Activated CD4-positive, alpha-beta memory T cell treated with anti-CD3 and anti-CD28 coated beads for 36 hours (primary cell): ENCODE measurements at regions not wholly inside any gene's neighbourhood (a gene's known extent, or its start where the extent isn't known, plus 50 kb on each side); places are given as distances from the start of the nearest gene placed in this dataset.

ENCODE experiments used
- CTCF ChIA-PET: fragments of 350-600 bp; sonication (Branson Sonifier 250); formaldehyde crosslinking; loops from one replicate; lab custom pipeline; 2021; ENCODE audit warnings: antibody characterized with exemption, inconsistent platforms; lab: Charles Lee
- POLR2A ChIA-PET: fragments of 350-600 bp; sonication (Branson Sonifier 250); formaldehyde crosslinking; loops from one replicate; lab custom pipeline; 2021; ENCODE audit warnings: antibody characterized with exemption; lab: Charles Lee
- DNase-seq: peaks from one replicate; pipeline ENCODE4 v3.0.0-alpha.2; 2020
- H3K27ac Mint-ChIP-seq: one replicate; pipeline ENCODE4 v1.8.0; 2021; ENCODE audit warnings: mixed read lengths
- H3K27me3 Mint-ChIP-seq: one replicate; pipeline ENCODE4 v1.8.0; 2021; ENCODE audit warnings: mixed read lengths
- H3K36me3 Mint-ChIP-seq: one replicate; pipeline ENCODE4 v1.8.0; 2021; ENCODE audit warnings: mixed read lengths
- H3K4me1 Mint-ChIP-seq: one replicate; pipeline ENCODE4 v1.8.0; 2021; ENCODE audit warnings: low read depth, mixed read lengths
- H3K4me3 Mint-ChIP-seq: one replicate; pipeline ENCODE4 v1.8.0; 2021; ENCODE audit warnings: mild to moderate bottlenecking, mixed read lengths
- H3K9me3 Mint-ChIP-seq: one replicate; pipeline ENCODE4 v1.8.0; 2021; ENCODE audit warnings: mixed read lengths
- intact Hi-C: fragments of 100-400 bp; cut with micrococcal nuclease; formaldehyde crosslinking; loops from one replicate; pipeline ENCODE4 v1.15.1; 2023

DNA sequence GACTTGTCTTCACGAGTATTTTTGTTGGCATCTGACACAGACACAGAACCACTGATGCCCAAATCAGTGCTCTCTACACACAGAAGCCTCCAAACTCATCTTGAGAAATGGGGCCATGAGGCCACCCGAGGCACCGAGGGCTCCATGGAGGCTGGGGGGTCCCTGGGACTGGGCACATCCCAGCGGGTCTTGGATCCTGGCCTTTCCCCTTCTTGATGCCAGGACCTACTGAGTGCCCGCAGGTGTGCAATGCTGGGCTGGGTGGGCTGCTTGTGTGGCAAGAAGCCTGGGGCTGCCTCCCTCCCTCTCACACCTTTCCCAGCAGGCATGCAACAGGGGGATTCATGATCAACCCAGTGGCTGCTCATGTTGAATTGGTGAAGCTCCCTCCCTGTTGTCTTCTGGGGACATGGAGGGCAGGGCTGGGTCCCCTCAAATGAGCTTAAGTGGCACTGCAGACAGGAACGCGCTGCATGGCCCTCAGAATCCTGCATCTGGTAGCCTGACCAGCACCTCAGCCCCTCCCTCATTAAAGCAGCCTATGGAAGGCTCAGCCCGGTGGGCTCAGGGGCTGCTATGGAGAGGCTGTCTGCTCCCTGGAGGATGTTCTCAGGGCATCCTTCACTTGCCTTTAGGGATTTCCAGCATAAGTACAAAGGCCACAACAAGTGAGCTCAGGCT is 63.7 kb upstream of the SIMC1 start:
- intact Hi-C loops = no loop called here
- peaks cover 11% of the 10 kb centered on the region for H3K27me3 Mint-ChIP-seq
- H3K4me1 Mint-ChIP-seq = no peaks in the 10 kb centered on the region
- H3K27ac Mint-ChIP-seq = no peak overlapping the region
- CTCF ChIA-PET = no interaction called here
- POLR2A ChIA-PET = no interaction called here
- no peaks in the 10 kb centered on the region for H3K9me3 Mint-ChIP-seq
- no peaks in the 10 kb centered on the region for H3K36me3 Mint-ChIP-seq
- H3K4me3 Mint-ChIP-seq = no peak overlapping the region
- no peak for DNase-seq

DNA sequence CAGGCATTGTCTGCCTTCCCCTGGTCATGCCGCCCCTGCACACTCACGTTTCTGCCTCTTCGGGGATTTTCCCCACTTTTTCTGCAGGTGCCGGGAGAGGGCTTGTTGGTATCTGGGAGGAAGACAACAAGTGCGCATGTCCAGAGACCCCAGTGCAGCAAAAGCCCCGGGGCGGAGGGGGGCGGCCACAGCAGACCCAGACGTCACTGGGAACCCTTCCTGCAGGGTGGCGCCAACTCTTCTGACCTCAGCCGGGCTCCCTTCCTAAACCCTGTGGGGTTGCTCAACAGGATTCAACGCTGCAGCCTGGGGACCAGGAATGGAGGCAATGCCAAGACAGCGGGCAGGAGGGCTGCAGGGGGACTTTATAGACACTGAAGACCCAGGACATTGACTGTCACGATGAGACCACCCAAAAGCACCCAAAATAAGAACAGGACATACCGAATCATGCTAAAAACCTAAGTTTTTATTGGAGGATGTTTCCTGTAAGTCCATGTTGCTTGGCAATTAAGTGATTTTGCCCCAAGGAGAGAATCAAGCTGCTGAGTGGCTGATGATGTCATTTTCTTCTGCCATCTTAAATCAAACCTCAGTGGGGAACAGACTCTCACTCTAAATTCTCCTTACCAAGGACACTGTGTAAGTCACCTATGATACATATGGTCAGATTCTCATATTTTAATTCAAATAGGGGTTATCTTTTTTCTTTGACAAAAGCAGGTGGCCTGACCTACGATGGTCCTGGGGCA is 62.9 kb upstream of the SIMC1 start:
- DNase-seq = no peak
- CTCF ChIA-PET = no interaction called here
- Mint-ChIP-seq H3K4me1 (no peaks in the 10 kb centered on the region), H3K27ac (no peak overlapping the region), H3K27me3 (peaks cover 14% of the 10 kb centered on the region), H3K9me3 (no peaks in the 10 kb centered on the region), H3K4me3 (no peak overlapping the region), H3K36me3 (no peaks in the 10 kb centered on the region)
- POLR2A ChIA-PET = no interaction called here
- intact Hi-C loops = no loop called here

DNA sequence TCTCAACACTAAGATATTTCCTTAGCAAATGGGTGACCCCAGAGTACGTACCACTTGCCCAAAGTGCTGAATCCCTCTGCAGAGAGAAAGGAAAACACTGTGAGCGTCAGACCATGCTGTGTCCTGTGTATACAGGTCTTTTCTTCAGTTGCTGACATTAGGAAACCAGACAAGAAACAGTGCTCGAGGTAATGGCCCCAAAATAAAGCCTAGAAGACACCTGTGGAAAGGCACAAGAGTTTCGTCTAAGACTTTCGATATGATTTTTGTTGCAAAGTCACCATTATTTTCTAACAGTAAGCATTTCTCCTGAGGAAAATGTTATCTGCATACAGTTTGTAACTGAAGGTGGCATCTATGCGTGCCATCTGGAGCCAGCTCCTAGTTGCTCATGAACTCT is 62.0 kb upstream of the SIMC1 start:
- no peak overlapping the region for H3K27ac Mint-ChIP-seq
- ChIA-PET POLR2A (no interaction called here), CTCF (no interaction called here)
- intact Hi-C loops = no loop called here
- peaks cover 15% of the 10 kb centered on the region for H3K27me3 Mint-ChIP-seq
- no peaks in the 10 kb centered on the region for H3K36me3 Mint-ChIP-seq
- H3K4me1 Mint-ChIP-seq = no peaks in the 10 kb centered on the region
- H3K9me3 Mint-ChIP-seq = no peaks in the 10 kb centered on the region
- no peak for DNase-seq
- H3K4me3 Mint-ChIP-seq = no peak overlapping the region

DNA sequence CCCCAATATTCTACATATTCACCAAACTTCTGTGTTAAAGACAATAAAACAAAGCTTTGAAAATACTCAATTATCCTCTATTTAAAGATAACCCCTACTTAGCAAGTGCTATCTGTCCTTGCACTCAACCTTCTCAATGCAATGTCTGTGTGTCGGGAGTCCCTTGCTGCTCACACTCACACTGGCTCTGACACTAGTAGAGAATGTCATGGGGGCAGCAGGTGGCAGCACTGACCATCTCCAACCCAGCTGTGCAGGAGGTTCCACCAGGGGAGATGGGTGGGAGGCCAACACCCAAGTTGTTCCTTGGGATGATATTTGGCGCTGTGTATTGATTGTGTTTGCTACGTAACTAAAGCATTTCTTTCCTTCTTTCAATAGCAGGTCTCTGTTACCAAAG is 59.4 kb upstream of the SIMC1 start:
- no peak for DNase-seq
- ChIA-PET CTCF (no interaction called here), POLR2A (no interaction called here)
- no peaks in the 10 kb centered on the region for H3K36me3 Mint-ChIP-seq
- H3K27ac Mint-ChIP-seq = no peak overlapping the region
- peaks cover 15% of the 10 kb centered on the region for H3K27me3 Mint-ChIP-seq
- H3K9me3 Mint-ChIP-seq = no peaks in the 10 kb centered on the region
- intact Hi-C loops = no loop called here
- H3K4me3 Mint-ChIP-seq = no peak overlapping the region
- no peaks in the 10 kb centered on the region for H3K4me1 Mint-ChIP-seq

DNA sequence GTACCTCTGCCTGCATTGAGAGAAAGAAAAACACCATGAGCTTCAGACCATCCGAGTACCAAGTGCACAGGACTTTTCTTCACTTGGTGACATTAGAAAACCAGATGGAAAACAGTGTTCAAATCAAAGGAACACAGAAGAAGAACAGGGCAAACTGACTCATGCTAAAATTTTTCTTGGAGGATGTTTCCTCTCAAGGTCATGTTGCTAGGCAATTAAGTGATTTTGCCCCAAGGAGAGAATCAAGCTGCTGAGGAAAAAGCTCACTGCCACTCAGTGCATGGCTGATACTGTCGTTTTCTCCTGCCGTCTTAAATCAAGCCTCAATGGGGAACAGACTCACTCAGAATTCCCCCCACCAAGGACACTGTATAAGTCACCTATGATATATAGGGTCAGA is 57.9 kb upstream of the SIMC1 start:
- POLR2A ChIA-PET = no interaction called here
- CTCF ChIA-PET = no interaction called here
- H3K36me3 Mint-ChIP-seq = no peaks in the 10 kb centered on the region
- H3K9me3 Mint-ChIP-seq = no peaks in the 10 kb centered on the region
- no peak for DNase-seq
- H3K27ac Mint-ChIP-seq = no peak overlapping the region
- peaks cover 15% of the 10 kb centered on the region for H3K27me3 Mint-ChIP-seq
- no peaks in the 10 kb centered on the region for H3K4me1 Mint-ChIP-seq
- no peak overlapping the region for H3K4me3 Mint-ChIP-seq
- intact Hi-C loops = no loop called here

DNA sequence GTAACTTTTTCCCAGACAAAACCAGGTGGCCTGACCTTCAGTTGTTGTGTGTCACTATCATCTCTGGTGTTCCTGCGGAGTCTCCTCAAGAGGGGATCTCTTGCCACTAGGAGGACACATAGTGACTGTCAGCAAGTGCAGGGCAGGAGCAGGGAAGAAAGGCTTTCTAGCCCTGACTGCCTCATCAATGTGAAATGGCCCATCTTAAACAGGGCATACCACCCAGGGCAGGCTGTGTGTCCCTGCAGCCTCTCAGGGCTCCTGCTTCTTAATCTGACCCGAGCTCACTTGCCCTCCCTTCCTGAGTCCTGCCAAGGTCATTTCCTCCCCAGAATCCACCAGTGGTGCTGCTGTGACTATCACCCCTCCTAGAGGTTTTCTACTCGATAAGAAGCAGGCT is 57.4 kb upstream of the SIMC1 start:
- H3K4me1 Mint-ChIP-seq = no peaks in the 10 kb centered on the region

DNA sequence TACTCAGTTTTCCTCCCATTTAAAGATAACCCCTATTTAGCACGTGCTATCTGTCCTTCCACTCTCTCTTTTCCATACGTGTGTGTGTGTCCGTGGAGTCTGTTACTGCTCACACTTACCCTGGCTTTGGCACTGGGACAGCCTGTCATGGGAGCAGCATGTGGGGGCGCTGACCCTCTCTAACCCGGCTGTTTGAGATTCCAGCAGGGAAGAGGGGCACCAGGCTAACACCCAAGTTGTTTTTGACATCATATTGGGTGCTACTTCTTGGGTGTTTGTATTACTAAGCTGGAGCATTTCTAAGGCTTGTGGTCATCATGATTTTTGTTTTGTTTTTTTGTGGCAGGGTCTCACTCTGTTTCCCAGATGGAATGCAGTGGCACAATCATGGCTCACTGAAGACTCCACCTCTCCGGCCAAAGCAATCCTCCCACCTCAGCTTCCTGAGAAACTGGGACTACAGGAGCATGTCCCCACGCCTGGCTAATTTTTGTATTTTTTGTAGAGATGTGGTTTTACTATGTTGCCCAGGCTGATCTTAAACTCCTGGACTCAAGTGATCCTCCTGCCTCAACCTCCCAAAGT is 56.9 kb upstream of the SIMC1 start:
- H3K27ac Mint-ChIP-seq = no peak overlapping the region
- peaks cover 9% of the 10 kb centered on the region for H3K27me3 Mint-ChIP-seq
- no peak for DNase-seq
- ChIA-PET CTCF (no interaction called here), POLR2A (no interaction called here)
- H3K4me1 Mint-ChIP-seq = no peaks in the 10 kb centered on the region
- no peak overlapping the region for H3K4me3 Mint-ChIP-seq
- no peaks in the 10 kb centered on the region for H3K9me3 Mint-ChIP-seq
- H3K36me3 Mint-ChIP-seq = no peaks in the 10 kb centered on the region
- intact Hi-C loops = no loop called here

More for the DNA sequence above, 57.4 kb upstream of the SIMC1 start:
- POLR2A ChIA-PET = no interaction called here
- H3K27ac Mint-ChIP-seq = no peak overlapping the region
- no peak overlapping the region for H3K4me3 Mint-ChIP-seq
- intact Hi-C loops = no loop called here
- peaks cover 12% of the 10 kb centered on the region for H3K27me3 Mint-ChIP-seq
- H3K36me3 Mint-ChIP-seq = no peaks in the 10 kb centered on the region
- H3K9me3 Mint-ChIP-seq = no peaks in the 10 kb centered on the region
- CTCF ChIA-PET = no interaction called here
- no peak for DNase-seq

DNA sequence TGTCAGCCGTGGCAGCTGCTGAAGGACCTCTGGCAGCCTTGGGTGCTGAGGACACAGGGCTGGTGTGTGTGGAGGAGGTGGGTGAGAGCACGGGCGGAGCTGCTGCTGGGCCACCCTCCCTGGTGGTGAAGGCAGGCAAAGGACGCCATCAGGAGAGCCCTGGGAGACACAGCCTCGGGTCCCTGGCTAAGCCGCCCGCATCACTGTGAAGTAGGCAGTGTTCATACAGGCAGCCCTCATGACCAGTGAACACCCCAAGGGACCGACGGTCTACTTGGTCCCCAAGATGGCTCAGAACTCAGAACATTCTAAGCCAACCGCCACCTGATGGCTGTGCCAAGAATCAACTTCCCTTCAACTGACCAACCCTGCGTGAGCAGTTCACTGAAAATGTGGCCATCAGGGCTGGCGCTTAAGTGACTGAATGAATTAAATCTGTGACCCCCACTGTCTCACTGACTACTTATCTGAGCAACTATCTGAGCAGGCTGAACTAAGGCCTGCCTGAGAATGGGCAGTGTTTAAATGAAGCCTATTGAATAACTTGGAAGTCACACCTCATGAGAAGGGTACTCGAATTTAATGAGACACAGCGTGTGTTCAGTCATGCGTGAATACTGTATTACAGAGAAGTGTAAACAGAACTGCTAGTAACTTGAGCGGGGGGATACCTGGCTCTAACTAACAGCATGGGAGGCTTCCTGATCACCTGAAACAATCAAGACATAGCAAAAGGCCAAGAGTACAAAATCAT is 54.7 kb upstream of the SIMC1 start:
- H3K27me3 Mint-ChIP-seq = peaks cover 4% of the 10 kb centered on the region
- ChIA-PET POLR2A (no interaction called here), CTCF (no interaction called here)
- H3K36me3 Mint-ChIP-seq = no peaks in the 10 kb centered on the region
- no peak overlapping the region for H3K4me3 Mint-ChIP-seq
- intact Hi-C loops = no loop called here
- H3K27ac Mint-ChIP-seq = no peak overlapping the region
- H3K4me1 Mint-ChIP-seq = no peaks in the 10 kb centered on the region
- no peak for DNase-seq
- H3K9me3 Mint-ChIP-seq = no peaks in the 10 kb centered on the region

DNA sequence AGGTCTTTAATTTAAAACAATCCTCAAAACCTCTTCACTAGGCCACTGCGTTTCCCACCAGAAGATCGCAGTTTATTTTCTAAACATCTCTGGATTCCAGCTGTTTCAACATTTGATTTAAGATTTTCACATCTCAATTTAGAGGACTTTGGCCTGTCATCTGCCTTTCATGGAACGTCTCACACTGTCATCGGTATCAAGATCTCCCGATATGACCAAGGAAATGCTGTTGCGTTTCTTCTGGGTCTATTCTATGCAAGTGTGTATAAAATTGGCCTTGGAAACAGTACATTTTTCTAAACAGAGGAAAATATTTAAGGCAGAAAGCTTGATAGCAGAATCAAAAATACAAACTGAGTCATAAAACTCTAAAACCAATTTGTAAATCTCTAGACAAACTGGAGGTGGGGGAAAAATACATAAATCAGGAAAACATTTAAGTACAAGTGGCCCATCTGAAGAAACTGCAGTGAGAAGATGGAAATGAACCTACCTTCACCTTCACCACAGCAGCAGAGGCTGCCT is 53.6 kb upstream of the SIMC1 start:
- Mint-ChIP-seq H3K27me3 (peaks cover 4% of the 10 kb centered on the region), H3K9me3 (no peaks in the 10 kb centered on the region), H3K36me3 (no peaks in the 10 kb centered on the region), H3K4me3 (no peak overlapping the region), H3K27ac (no peak overlapping the region), H3K4me1 (no peaks in the 10 kb centered on the region)
- intact Hi-C loops = no loop called here
- ChIA-PET POLR2A (no interaction called here), CTCF (no interaction called here)
- DNase-seq = no peak

DNA sequence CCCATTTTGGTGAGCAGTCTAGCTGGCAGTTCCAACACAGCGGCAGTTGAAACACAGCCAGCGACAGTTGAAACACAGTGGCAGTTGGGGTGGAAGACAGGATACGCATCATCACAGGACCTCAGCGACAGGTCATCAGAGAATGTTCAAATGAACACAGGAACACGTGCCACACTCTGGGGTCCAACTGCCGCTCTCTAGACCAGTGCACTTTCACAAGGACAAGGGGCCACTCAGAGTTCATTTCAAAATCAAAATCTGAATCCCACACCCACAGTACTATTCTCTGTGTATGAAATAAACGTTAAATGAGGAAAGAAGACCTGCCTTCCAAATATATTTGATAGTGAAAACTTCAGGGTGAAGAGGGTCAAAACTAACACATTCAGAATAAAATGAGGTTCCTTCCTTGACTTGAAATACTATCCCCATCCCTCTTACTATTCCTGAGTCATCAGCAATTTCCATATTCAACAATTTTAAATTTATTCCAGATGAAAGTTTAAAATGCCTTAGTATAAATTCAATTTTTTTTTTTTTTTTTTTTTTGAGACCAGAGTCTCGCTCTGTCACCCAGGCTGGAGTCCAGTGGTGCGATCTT is 53.0 kb upstream of the SIMC1 start:
- DNase-seq = no peak
- no peaks in the 10 kb centered on the region for H3K9me3 Mint-ChIP-seq
- peaks cover under 1% of the 10 kb centered on the region for H3K27me3 Mint-ChIP-seq
- H3K36me3 Mint-ChIP-seq = no peaks in the 10 kb centered on the region
- CTCF ChIA-PET = no interaction called here
- no peak overlapping the region for H3K4me3 Mint-ChIP-seq
- intact Hi-C loops = no loop called here
- H3K27ac Mint-ChIP-seq = no peak overlapping the region
- no peaks in the 10 kb centered on the region for H3K4me1 Mint-ChIP-seq
- POLR2A ChIA-PET = no interaction called here

DNA sequence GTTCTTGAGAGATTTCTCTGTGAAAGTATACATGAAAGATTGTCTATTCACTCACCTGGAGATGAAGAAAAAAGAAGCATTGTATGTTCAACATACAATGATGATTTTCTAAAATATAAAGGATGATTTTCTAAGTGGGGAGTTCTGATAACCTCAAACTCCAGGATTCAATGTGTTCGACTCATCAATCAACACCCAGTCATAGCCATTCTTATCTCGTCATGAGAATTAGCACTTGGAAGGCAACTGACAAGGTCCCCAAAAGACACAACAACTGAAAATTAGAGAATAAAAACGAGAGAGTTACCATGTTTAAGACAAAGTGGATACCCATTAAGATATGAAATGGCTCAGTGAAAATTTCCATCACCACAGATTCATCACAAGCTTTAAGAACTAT is 52.1 kb upstream of the SIMC1 start:
- Mint-ChIP-seq H3K9me3 (no peaks in the 10 kb centered on the region), H3K27me3 (no peaks in the 10 kb centered on the region), H3K4me3 (no peak overlapping the region), H3K27ac (no peak overlapping the region), H3K4me1 (no peaks in the 10 kb centered on the region), H3K36me3 (no peaks in the 10 kb centered on the region)
- POLR2A ChIA-PET = no interaction called here
- CTCF ChIA-PET = no interaction called here
- DNase-seq = no peak
- intact Hi-C loops = no loop called here
